WTC11 (cell line): ENCODE measurements at regions not wholly inside any gene's neighbourhood (a gene's known extent, or its start where the extent isn't known, plus 50 kb on each side); places are given as distances from the start of the nearest gene placed in this dataset.
"Not testable (repeated sequence)": the region's sequence is repeated elsewhere in the genome, so short reads cannot be mapped to it uniquely, and the experiment has no call there.

ENCODE experiments used
- ATAC-seq: fragments of 200-7000 bp; cut with Tn5 transposase; 2 replicates; pipeline ENCODE4 v1.10.0; 2021; ENCODE audit warnings: mild to moderate bottlenecking, moderate library complexity
- CTCF ChIA-PET: fragments of 300-600 bp; sonication (Branson Sonifier 250); formaldehyde crosslinking; loops from one replicate; lab custom pipeline; 2021; ENCODE audit warnings: antibody characterized with exemption; lab: Charles Lee
- POLR2A ChIA-PET: fragments of 350-600 bp; sonication (Branson Sonifier 250); formaldehyde crosslinking; loops from one replicate; lab custom pipeline; 2021; ENCODE audit warnings: antibody characterized with exemption; lab: Charles Lee
- DNase-seq: peaks from one replicate; pipeline ENCODE4 v3.0.0; 2021; ENCODE audit warnings: low spot score
- H3K27ac Mint-ChIP-seq: 2 replicates; pipeline ENCODE4 v1.8.0; 2021; ENCODE audit warnings: mixed read lengths
- H3K27me3 Mint-ChIP-seq: 2 replicates; pipeline ENCODE4 v1.8.0; 2021; ENCODE audit warnings: low read depth, mild to moderate bottlenecking, moderate library complexity, mixed read lengths
- H3K36me3 Mint-ChIP-seq: 2 replicates; pipeline ENCODE4 v1.8.0; 2021; ENCODE audit warnings: mixed read lengths
- H3K4me1 Mint-ChIP-seq: 2 replicates; pipeline ENCODE4 v1.8.0; 2022; ENCODE audit warnings: mixed read lengths
- H3K4me3 Mint-ChIP-seq: 2 replicates; pipeline ENCODE4 v1.8.0; 2021; ENCODE audit warnings: mild to moderate bottlenecking, moderate library complexity, mixed read lengths
- H3K9me3 Mint-ChIP-seq: 2 replicates; pipeline ENCODE4 v1.8.0; 2021; ENCODE audit warnings: mixed read lengths
- CREM ChIP-seq: sonication (generic); formaldehyde crosslinking; IDR thresholded peaks from 2 replicates; pipeline ENCODE4 v1.8.1; 2022; ENCODE audit warnings: mild to moderate bottlenecking, missing genetic modification reagents, moderate library complexity
- ELF4 ChIP-seq: sonication (generic); formaldehyde crosslinking; IDR thresholded peaks from 2 replicates; pipeline ENCODE4 v1.8.1; 2022; ENCODE audit warnings: low read depth, mild to moderate bottlenecking, moderate library complexity, missing genetic modification reagents
- ETV6 ChIP-seq: sonication (generic); formaldehyde crosslinking; IDR thresholded peaks from 2 replicates; pipeline ENCODE4 v1.8.1; 2022; ENCODE audit warnings: mild to moderate bottlenecking, missing genetic modification reagents
- GTF2I ChIP-seq: fragments of 250-450 bp; sonication (Bioruptor Pico); conservative IDR thresholded peaks from 2 replicates; pipeline ENCODE4 v1.4.0; 2021; ENCODE audit warnings: mild to moderate bottlenecking
- HMGA2 ChIP-seq: fragments of 250-450 bp; sonication (Bioruptor Pico); IDR thresholded peaks from 2 replicates; pipeline ENCODE4 v1.4.0; 2021; ENCODE audit warnings: mild to moderate bottlenecking, moderate library complexity
- MYBL2 ChIP-seq: sonication (generic); formaldehyde crosslinking; IDR thresholded peaks from 2 replicates; pipeline ENCODE4 v1.8.1; 2023; ENCODE audit warnings: mild to moderate bottlenecking, moderate library complexity, missing genetic modification reagents
- RORB ChIP-seq: fragments of 250-450 bp; sonication (Bioruptor Pico); IDR thresholded peaks from 2 replicates; pipeline ENCODE4 v1.9.0; 2021; ENCODE audit warnings: mild to moderate bottlenecking
- SMAD3 ChIP-seq: sonication (generic); formaldehyde crosslinking; IDR thresholded peaks from 2 replicates; pipeline ENCODE4 v1.8.0; 2022; ENCODE audit warnings: missing genetic modification reagents, mild to moderate bottlenecking, borderline replicate concordance
- TCF7 ChIP-seq: sonication (generic); formaldehyde crosslinking; IDR thresholded peaks from 2 replicates; pipeline ENCODE4 v1.8.0; 2022; ENCODE audit warnings: mild to moderate bottlenecking, low read depth, missing genetic modification reagents, moderate library complexity
- TEAD1 ChIP-seq: sonication (generic); formaldehyde crosslinking; IDR thresholded peaks from 2 replicates; pipeline ENCODE4 v1.8.0; 2022; ENCODE audit warnings: mild to moderate bottlenecking, missing genetic modification reagents
- ZNF138 ChIP-seq: sonication (generic); formaldehyde crosslinking; conservative IDR thresholded peaks from 2 replicates; pipeline ENCODE4 v1.8.1; 2022; ENCODE audit warnings: mild to moderate bottlenecking, moderate library complexity, missing genetic modification reagents
- ZNF219 ChIP-seq: sonication (generic); formaldehyde crosslinking; IDR thresholded peaks from 2 replicates; pipeline ENCODE4 v1.8.0; 2023; ENCODE audit warnings: missing genetic modification reagents, mild to moderate bottlenecking, borderline replicate concordance
- TF ChIP-seq, protein P1 (sequence below): sonication (generic); formaldehyde crosslinking; IDR thresholded peaks from 2 replicates; pipeline ENCODE4 v1.8.1; 2023; ENCODE audit warnings: mild to moderate bottlenecking, missing genetic modification reagents, moderate library complexity
- TF ChIP-seq, protein P2 (sequence below): sonication (generic); formaldehyde crosslinking; IDR thresholded peaks from 2 replicates; pipeline ENCODE4 v1.8.1; 2022; ENCODE audit warnings: missing genetic modification reagents, borderline replicate concordance
- TF ChIP-seq, protein P3 (sequence below): sonication (generic); formaldehyde crosslinking; IDR thresholded peaks from 2 replicates; pipeline ENCODE4 v1.8.1; 2023; ENCODE audit warnings: mild to moderate bottlenecking, missing genetic modification reagents, moderate library complexity
- TF ChIP-seq, protein P4 (sequence below): sonication (generic); formaldehyde crosslinking; conservative IDR thresholded peaks from 2 replicates; pipeline ENCODE4 v1.8.1; 2022; ENCODE audit warnings: mild to moderate bottlenecking, missing genetic modification reagents

DNA sequence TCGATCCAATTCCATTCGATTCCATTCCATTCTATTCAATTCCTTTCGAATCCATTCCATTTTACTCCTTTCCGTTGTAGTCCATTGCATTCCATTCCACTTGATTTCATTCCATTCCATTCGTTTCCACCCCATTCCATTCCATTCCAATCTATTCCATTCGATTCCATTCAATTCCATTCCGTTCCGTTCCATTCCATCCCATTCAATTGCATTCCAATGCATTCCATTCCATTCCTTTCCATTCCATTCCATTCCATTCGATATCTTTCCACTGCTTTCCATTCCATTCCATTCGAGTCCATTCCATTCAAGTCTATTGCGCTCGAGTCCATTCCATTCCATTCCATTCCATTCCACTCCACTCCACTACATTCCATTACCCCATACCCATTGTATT is 2568.7 kb upstream of the TPTE start (continued):
- TF ChIP-seq ZNF138 (CRISPR knock-in tag) (no peak), SMAD3 (CRISPR knock-in tag) (no peak)

DNA sequence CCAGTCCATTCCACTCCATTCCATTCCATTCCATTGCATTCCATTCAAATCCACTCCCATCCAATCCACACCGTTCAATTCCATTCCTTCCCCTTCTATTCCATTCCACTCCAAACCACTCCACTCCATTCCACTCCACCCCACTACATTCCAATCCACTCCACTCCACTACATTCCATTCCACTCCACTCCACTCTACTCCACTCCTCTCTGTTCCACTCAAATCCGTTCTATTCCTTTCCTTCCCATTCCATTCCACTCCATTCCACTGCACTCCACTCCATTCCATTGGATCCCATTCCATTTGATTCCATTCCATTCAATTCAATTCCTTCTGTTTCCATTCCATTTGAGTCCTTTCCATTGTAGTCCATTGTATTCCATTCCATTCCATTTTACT is 2568.3 kb upstream of the TPTE start:
- H3K27me3 Mint-ChIP-seq = peaks cover 97% of the 10 kb centered on the region
- DNase-seq (no peak), ATAC-seq (no peak)
- no peaks in the 10 kb centered on the region for H3K9me3 Mint-ChIP-seq
- POLR2A ChIA-PET = no interaction called here
- no peaks in the 10 kb centered on the region for H3K36me3 Mint-ChIP-seq
- no peak overlapping the region for H3K27ac Mint-ChIP-seq
- H3K4me1 Mint-ChIP-seq = no peaks in the 10 kb centered on the region
- TF ChIP-seq GTF2I (CRISPR knock-in tag) (no peak), CREM (no peak), ELF4 (no peak), TCF7 (no peak), ETV6 (CRISPR knock-in tag) (no peak), HMGA2 (CRISPR knock-in tag) (no peak), TEAD1 (CRISPR knock-in tag) (no peak), MYBL2 (CRISPR knock-in tag) (no peak), ZNF219 (CRISPR knock-in tag) (no peak), RORB (CRISPR knock-in tag) (no peak)
- TF ChIP-seq, protein P1, sequence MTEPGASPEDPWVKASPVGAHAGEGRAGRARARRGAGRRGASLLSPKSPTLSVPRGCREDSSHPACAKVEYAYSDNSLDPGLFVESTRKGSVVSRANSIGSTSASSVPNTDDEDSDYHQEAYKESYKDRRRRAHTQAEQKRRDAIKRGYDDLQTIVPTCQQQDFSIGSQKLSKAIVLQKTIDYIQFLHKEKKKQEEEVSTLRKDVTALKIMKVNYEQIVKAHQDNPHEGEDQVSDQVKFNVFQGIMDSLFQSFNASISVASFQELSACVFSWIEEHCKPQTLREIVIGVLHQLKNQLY (CRISPR knock-in tag) = no peak
- TF ChIP-seq, protein P2, sequence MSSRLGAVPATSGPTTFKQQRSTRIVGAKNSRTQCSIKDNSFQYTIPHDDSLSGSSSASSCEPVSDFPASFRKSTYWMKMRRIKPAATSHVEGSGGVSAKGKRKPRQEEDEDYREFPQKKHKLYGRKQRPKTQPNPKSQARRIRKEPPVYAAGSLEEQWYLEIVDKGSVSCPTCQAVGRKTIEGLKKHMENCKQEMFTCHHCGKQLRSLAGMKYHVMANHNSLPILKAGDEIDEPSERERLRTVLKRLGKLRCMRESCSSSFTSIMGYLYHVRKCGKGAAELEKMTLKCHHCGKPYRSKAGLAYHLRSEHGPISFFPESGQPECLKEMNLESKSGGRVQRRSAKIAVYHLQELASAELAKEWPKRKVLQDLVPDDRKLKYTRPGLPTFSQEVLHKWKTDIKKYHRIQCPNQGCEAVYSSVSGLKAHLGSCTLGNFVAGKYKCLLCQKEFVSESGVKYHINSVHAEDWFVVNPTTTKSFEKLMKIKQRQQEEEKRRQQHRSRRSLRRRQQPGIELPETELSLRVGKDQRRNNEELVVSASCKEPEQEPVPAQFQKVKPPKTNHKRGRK (CRISPR knock-in tag) = no peak
- TF ChIP-seq, protein P3, sequence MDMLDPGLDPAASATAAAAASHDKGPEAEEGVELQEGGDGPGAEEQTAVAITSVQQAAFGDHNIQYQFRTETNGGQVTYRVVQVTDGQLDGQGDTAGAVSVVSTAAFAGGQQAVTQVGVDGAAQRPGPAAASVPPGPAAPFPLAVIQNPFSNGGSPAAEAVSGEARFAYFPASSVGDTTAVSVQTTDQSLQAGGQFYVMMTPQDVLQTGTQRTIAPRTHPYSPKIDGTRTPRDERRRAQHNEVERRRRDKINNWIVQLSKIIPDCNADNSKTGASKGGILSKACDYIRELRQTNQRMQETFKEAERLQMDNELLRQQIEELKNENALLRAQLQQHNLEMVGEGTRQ (CRISPR knock-in tag) = no peak
- TF ChIP-seq, protein P4, sequence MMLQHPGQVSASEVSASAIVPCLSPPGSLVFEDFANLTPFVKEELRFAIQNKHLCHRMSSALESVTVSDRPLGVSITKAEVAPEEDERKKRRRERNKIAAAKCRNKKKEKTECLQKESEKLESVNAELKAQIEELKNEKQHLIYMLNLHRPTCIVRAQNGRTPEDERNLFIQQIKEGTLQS (CRISPR knock-in tag) = no peak
- no peak overlapping the region for H3K4me3 Mint-ChIP-seq
- CTCF ChIA-PET = no interaction called here

DNA sequence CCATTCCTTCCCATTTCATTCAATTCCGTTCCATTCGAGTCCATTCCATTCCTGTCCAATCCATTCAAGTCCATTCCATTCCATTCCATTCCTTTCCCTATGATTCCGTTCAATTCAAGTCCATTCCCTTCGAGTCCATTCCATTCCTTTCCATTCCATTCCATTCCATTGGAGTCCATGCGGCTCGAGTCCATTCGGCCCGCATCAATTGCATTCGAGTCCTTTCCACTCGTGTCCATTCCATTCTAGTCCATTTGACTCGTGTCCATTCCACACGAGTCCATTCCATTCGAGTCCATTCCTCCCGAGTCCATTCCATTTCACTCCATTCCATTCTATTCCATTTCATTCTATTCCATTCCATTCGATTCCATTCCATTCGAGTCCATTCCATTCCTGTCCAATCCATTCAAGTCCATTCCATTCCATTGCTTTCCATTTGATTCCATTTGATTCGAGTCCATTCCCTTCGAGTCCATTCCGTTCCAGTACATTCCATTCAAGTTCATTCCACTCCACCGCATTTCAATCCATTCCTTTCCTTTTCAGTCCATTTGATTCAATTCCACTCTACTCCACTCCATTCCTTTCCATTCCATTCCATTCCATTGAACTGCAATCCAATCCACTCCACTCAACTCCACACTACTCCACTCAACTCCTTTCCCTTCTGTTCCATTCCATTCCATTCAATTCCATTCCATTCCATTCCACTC is 2565.9 kb upstream of the TPTE start:
- H3K27ac Mint-ChIP-seq, H3K4me3 Mint-ChIP-seq, H3K4me1 Mint-ChIP-seq, POLR2A ChIA-PET, DNase-seq, CTCF ChIA-PET, ATAC-seq: not testable (repeated sequence)
- Mint-ChIP-seq H3K36me3 (peaks cover 17% of the 10 kb centered on the region), H3K27me3 (peaks cover 92% of the 10 kb centered on the region), H3K9me3 (peaks cover 18% of the 10 kb centered on the region)

DNA sequence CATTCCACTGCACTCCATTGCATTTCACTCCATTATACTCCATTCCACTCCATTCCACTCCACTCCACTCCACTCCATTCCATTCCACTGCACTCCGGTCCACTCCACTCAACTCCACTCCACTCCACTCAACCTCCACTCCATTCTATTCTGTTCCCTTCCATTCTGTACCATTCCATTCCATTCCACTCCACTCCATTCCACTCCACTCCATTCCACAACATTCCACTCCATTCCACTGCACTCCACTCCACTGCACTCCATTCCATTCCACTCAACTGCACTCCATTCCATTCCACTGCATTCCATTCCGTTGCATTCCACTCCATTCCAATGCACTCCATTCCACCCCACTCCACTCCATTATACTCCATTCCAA is 2565.3 kb upstream of the TPTE start:
- H3K4me3 Mint-ChIP-seq, CTCF ChIA-PET, ATAC-seq, H3K27ac Mint-ChIP-seq, DNase-seq, POLR2A ChIA-PET, H3K4me1 Mint-ChIP-seq: not testable (repeated sequence)
- peaks cover 92% of the 10 kb centered on the region for H3K27me3 Mint-ChIP-seq
- H3K9me3 Mint-ChIP-seq = peaks cover 23% of the 10 kb centered on the region
- H3K36me3 Mint-ChIP-seq = peaks cover 23% of the 10 kb centered on the region

DNA sequence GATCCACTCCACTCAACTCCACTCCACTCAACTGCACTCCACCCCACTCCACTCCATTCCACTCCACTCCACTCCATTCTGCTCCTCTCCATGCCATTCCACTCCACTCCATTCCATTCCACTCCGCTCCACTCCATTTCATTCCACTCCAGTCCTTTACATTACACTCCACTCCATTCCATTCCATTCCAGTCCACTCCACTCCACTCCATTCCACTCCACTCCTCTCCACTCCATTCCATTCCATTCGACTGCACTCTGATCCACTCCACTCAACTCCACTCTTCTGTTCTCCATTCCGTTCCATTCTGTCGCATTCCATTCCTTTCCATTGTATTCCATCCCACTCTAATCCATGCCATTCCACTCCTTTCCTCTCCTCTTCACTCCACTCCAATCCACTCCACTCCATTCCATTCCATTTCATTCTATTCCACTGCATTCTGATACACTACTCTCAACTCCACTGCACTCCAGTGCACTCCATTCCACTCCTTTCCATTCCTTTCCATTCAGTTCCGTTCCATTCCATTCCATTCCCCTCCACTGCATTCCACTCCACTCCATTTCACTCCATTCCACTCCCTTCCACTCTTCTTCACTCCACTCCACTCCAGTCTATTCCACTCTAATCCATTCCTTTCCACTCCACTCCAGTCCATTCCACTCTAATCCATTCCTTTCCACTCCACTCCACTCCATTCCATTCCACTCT is 2564.2 kb upstream of the TPTE start:
- Mint-ChIP-seq H3K9me3 (peaks cover 34% of the 10 kb centered on the region), H3K36me3 (peaks cover 33% of the 10 kb centered on the region), H3K27me3 (peaks cover 92% of the 10 kb centered on the region)
- H3K27ac Mint-ChIP-seq, H3K4me1 Mint-ChIP-seq, H3K4me3 Mint-ChIP-seq, DNase-seq, ATAC-seq, CTCF ChIA-PET, POLR2A ChIA-PET: not testable (repeated sequence)
